ENCODE measurements at regions not wholly inside any gene's neighbourhood (a gene's known extent, or its start where the extent isn't known, plus 50 kb on each side); places are given as distances from the start of the nearest gene placed in this dataset.

GRCh38 chr4:64614276-64614675 lies 205.0 kb upstream of the TECRL start:
- Histone ChIP-seq H3K27ac (ENCODE audit: low read length) (no peak overlapping the region), H3K79me2 (ENCODE audit: low read length) (no peaks in the 10 kb centered on the region), H3K4me3 (ENCODE audit: low read length) (no peak overlapping the region), H4K20me1 (ENCODE audit: insufficient read depth, low read length) (no peaks in the 10 kb centered on the region), H3K9me3 (ENCODE audit: insufficient read depth, low read length) (no peaks in the 10 kb centered on the region), H3K4me1 (ENCODE audit: low read length) (0 out of 2 replicates have a peak, but pooled peaks cover 3% of the 10 kb centered on the region), H3K9ac (ENCODE audit: low read length) (no peak overlapping the region), H2AFZ (ENCODE audit: low read depth, low read length) (no peak overlapping the region; the same call in 1 of the 2 replicates), H3K27me3 (ENCODE audit: low read depth, low read length) (no peaks in the 10 kb centered on the region), H3K36me3 (replicated peaks; ENCODE audit: low read depth, low read length) (no peaks in the 10 kb centered on the region), H3K4me2 (ENCODE audit: low read length) (no peak overlapping the region)
- no peak for TF ChIP-seq CTCF (IDR thresholded peaks at IDR 0.05; ENCODE audit: low read depth, low read length)
- TF ChIP-seq EZH2phosphoT487 (IDR thresholded peaks at IDR 0.05; ENCODE audit: low read depth) = no peak

GRCh38 chr4:64613046-64613445 lies 203.8 kb upstream of the TECRL start:
- Histone ChIP-seq H3K36me3 (replicated peaks; ENCODE audit: low read depth, low read length) (no peaks in the 10 kb centered on the region), H3K9ac (ENCODE audit: low read length) (no peak overlapping the region), H3K79me2 (ENCODE audit: low read length) (no peaks in the 10 kb centered on the region), H3K4me1 (ENCODE audit: low read length) (0 out of 2 replicates have a peak, but pooled peaks cover under 1% of the 10 kb centered on the region), H3K9me3 (ENCODE audit: insufficient read depth, low read length) (no peaks in the 10 kb centered on the region), H3K27me3 (ENCODE audit: low read depth, low read length) (no peaks in the 10 kb centered on the region), H4K20me1 (ENCODE audit: insufficient read depth, low read length) (no peaks in the 10 kb centered on the region), H3K27ac (ENCODE audit: low read length) (no peak overlapping the region), H2AFZ (ENCODE audit: low read depth, low read length) (no peak overlapping the region), H3K4me2 (ENCODE audit: low read length) (no peak overlapping the region), H3K4me3 (ENCODE audit: low read length) (no peak overlapping the region)
- no peak for TF ChIP-seq CTCF (IDR thresholded peaks at IDR 0.05; ENCODE audit: low read depth, low read length)
- TF ChIP-seq EZH2phosphoT487 (IDR thresholded peaks at IDR 0.05; ENCODE audit: low read depth) = no peak

DNA sequence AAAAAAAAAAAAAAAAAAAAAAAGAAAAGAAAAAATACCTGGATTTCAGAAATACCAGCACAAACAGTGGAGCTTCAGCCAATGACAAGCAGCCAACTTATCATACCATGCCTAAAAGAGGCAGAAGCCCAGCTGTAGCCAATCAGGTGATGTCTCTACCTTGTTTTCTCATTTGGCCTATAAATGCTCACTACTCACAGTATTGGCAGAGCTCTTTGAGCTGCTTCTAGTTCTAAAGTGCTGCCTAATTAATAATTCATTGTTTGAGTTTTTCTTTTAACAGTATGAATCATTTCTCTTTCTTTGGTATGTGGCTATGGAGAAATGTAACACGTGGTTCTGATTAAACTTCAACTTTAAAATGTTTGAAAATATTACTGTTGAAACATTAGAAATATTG lies 188.8 kb upstream of the TECRL start:
- Histone ChIP-seq H3K36me3 (replicated peaks; ENCODE audit: low read depth, low read length) (no peaks in the 10 kb centered on the region), H3K4me3 (ENCODE audit: low read length) (no peak overlapping the region), H3K27me3 (ENCODE audit: low read depth, low read length) (no peaks in the 10 kb centered on the region), H2AFZ (ENCODE audit: low read depth, low read length) (no peak overlapping the region), H3K4me2 (ENCODE audit: low read length) (peak overlapping the region; percentile 23; the same call in 1 of the 2 replicates), H3K4me1 (ENCODE audit: low read length) (peaks cover 12% of the 10 kb centered on the region), H3K27ac (ENCODE audit: low read length) (no peak overlapping the region), H3K79me2 (ENCODE audit: low read length) (no peaks in the 10 kb centered on the region), H3K9me3 (ENCODE audit: insufficient read depth, low read length) (no peaks in the 10 kb centered on the region), H3K9ac (ENCODE audit: low read length) (no peak overlapping the region), H4K20me1 (ENCODE audit: insufficient read depth, low read length) (no peaks in the 10 kb centered on the region)
- no peak for TF ChIP-seq CTCF (IDR thresholded peaks at IDR 0.05; ENCODE audit: low read depth, low read length)
- TF ChIP-seq EZH2phosphoT487 (IDR thresholded peaks at IDR 0.05; ENCODE audit: low read depth) = no peak

DNA sequence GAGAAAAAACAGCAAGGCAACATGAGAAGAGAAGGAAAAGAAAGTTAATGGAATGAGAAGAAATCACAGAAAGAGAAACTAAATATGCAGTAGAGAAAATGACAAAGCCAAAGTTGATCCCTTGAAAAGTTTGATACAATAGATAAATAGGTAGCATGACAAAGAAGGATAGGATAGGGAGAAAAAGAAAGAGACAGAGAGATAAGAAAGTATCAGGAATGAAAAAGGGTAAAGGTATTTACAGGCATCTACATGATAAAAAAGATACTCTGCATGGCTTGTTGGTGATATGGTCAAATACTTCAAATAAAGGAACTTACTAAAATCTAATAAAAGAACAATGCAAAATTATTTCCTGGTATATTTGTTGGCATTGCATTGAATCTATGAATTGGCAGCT lies 185.5 kb upstream of the TECRL start:
- no peak overlapping the region for H3K4me3 ChIP-seq (ENCODE audit: low read length)

More for the DNA sequence above, 185.5 kb upstream of the TECRL start:
- Histone ChIP-seq H3K27me3 (ENCODE audit: low read depth, low read length) (no peaks in the 10 kb centered on the region), H3K4me2 (ENCODE audit: low read length) (no peak overlapping the region), H3K79me2 (ENCODE audit: low read length) (no peaks in the 10 kb centered on the region), H3K4me1 (ENCODE audit: low read length) (peaks cover 12% of the 10 kb centered on the region), H4K20me1 (ENCODE audit: insufficient read depth, low read length) (no peaks in the 10 kb centered on the region), H3K36me3 (replicated peaks; ENCODE audit: low read depth, low read length) (no peaks in the 10 kb centered on the region), H3K9ac (ENCODE audit: low read length) (no peak overlapping the region), H2AFZ (ENCODE audit: low read depth, low read length) (no peak overlapping the region), H3K9me3 (ENCODE audit: insufficient read depth, low read length) (no peaks in the 10 kb centered on the region), H3K27ac (ENCODE audit: low read length) (no peak overlapping the region)
- TF ChIP-seq CTCF (IDR thresholded peaks at IDR 0.05; ENCODE audit: low read depth, low read length) (no peak), EZH2phosphoT487 (IDR thresholded peaks at IDR 0.05; ENCODE audit: low read depth) (no peak)
